OCI-LY1 (cell line): ENCODE measurements at regions not wholly inside any gene's neighbourhood (a gene's known extent, or its start where the extent isn't known, plus 50 kb on each side); places are given as distances from the start of the nearest gene placed in this dataset.

Experiments
- H2AFZ ChIP-seq: fragments of 200-600 bp; sonication (generic), shearing (Covaris generic); 2 replicates; pipeline ENCODE4 v1.6.0; 2014; ENCODE audit warnings: antibody characterized with exemption, mild to moderate bottlenecking, low read length
- H3F3A ChIP-seq: fragments of 200-600 bp; sonication (generic), shearing (Covaris generic); 2 replicates; pipeline ENCODE4 v1.6.0; 2014; ENCODE audit warnings: mild to moderate bottlenecking, antibody characterized with exemption, low read length, moderate library complexity; ENCODE audit not compliant: insufficient read depth
- H3K27ac ChIP-seq: fragments of 200-600 bp; sonication (generic); 2 replicates; pipeline ENCODE4 v1.5.1; 2014; ENCODE audit warnings: low read length, mixed run types, mild to moderate bottlenecking, low read depth; ENCODE audit not compliant: poor library complexity, severe bottlenecking
- H3K27me3 ChIP-seq: fragments of 200-600 bp; sonication (generic); 2 replicates; pipeline ENCODE4 v1.6.0; 2014; ENCODE audit warnings: antibody characterized with exemption, mild to moderate bottlenecking, low read length, moderate library complexity; ENCODE audit not compliant: insufficient read depth
- H3K36me3 ChIP-seq: fragments of 200-600 bp; sonication (generic); 2 replicates; pipeline ENCODE4 v1.6.1; 2014; ENCODE audit warnings: mild to moderate bottlenecking, antibody characterized with exemption, low read length, moderate library complexity, mixed read lengths; ENCODE audit not compliant: insufficient read depth
- H3K4me1 ChIP-seq: fragments of 200-600 bp; sonication (generic); 2 replicates; pipeline ENCODE4 v1.5.1; 2014; ENCODE audit warnings: mild to moderate bottlenecking, low read length, moderate library complexity; ENCODE audit not compliant: insufficient read depth, severe bottlenecking
- H3K4me2 ChIP-seq: fragments of 200-600 bp; sonication (generic), shearing (Covaris generic); 2 replicates; pipeline ENCODE4 v1.6.1; 2014; ENCODE audit warnings: low read length
- H3K4me3 ChIP-seq: fragments of 200-600 bp; sonication (generic); 2 replicates; pipeline ENCODE4 v1.5.1; 2014; ENCODE audit warnings: low read length, low read depth, mild to moderate bottlenecking, mixed read lengths; ENCODE audit not compliant: poor library complexity, severe bottlenecking
- H3K79me2 ChIP-seq: fragments of 200-600 bp; shearing (Covaris generic); 2 replicates; pipeline ENCODE4 v1.6.1; 2016; ENCODE audit warnings: mixed run types, low read length, mixed read lengths; ENCODE audit not compliant: insufficient read depth
- H3K9ac ChIP-seq: fragments of 200-600 bp; sonication (generic), shearing (Covaris generic); 2 replicates; pipeline ENCODE4 v1.6.1; 2014; ENCODE audit warnings: mild to moderate bottlenecking, low read length, mixed read lengths
- H3K9me2 ChIP-seq: fragments of 200-600 bp; sonication (generic), shearing (Covaris generic); 2 replicates; pipeline ENCODE4 v1.6.1; 2014; ENCODE audit warnings: low read depth, mild to moderate bottlenecking, low read length, mixed read lengths
- H3K9me3 ChIP-seq: fragments of 200-600 bp; shearing (Covaris generic); 2 replicates; pipeline ENCODE4 v1.6.1; 2014; ENCODE audit warnings: low read length, mixed read lengths
- H4K20me1 ChIP-seq: fragments of 200-600 bp; sonication (generic), shearing (Covaris generic); 2 replicates; pipeline ENCODE4 v1.6.0; 2016; ENCODE audit warnings: mild to moderate bottlenecking, low read length; ENCODE audit not compliant: insufficient read depth
- CTCF ChIP-seq: fragments of 200-600 bp; sonication (generic), shearing (Covaris generic); IDR thresholded peaks from 2 replicates; pipeline ENCODE4 v1.5.1; 2017; ENCODE audit warnings: mild to moderate bottlenecking, antibody characterized with exemption, low read length, moderate library complexity, mixed read lengths
- EZH2 ChIP-seq: fragments of 200-600 bp; sonication (generic), shearing (Covaris generic); IDR thresholded peaks from 2 replicates; pipeline ENCODE4 v1.8.0; 2017; ENCODE audit warnings: borderline replicate concordance, mixed run types, mild to moderate bottlenecking, antibody characterized with exemption, low read length, moderate library complexity, mixed read lengths

GRCh38 chr11:113554526-113554925 lies 79.3 kb upstream of the DRD2 start:
- H3K4me2 ChIP-seq: peak overlapping the region; percentile 27
- peak overlapping the region; percentile 89 for H3K27ac ChIP-seq
- TF ChIP-seq CTCF (no peak), EZH2 (no peak)
- no peaks in the 10 kb centered on the region for H3F3A ChIP-seq
- H3K9me3 ChIP-seq: no peaks in the 10 kb centered on the region
- H3K36me3 ChIP-seq: no peaks in the 10 kb centered on the region
- no peak overlapping the region for H2AFZ ChIP-seq
- H3K4me1 ChIP-seq: peaks cover 38% of the 10 kb centered on the region
- no peaks in the 10 kb centered on the region for H3K9me2 ChIP-seq
- peak overlapping the region; percentile 5 for H3K4me3 ChIP-seq
- peak overlapping the region; percentile 12; the same call in 1 of the 2 replicates for H3K9ac ChIP-seq
- no peaks in the 10 kb centered on the region for H4K20me1 ChIP-seq
- H3K79me2 ChIP-seq: no peaks in the 10 kb centered on the region
- no peaks in the 10 kb centered on the region for H3K27me3 ChIP-seq

GRCh38 chr11:113553915-113554314 lies 78.7 kb upstream of the DRD2 start:
- no peak overlapping the region; the same call in 1 of the 2 replicates for H3K9ac ChIP-seq
- no peaks in the 10 kb centered on the region for H4K20me1 ChIP-seq
- TF ChIP-seq CTCF: peak; percentile 44; the same call in 1 of the 2 replicates
- TF ChIP-seq EZH2: no peak
- H3K36me3 ChIP-seq: no peaks in the 10 kb centered on the region
- no peaks in the 10 kb centered on the region for H3K9me3 ChIP-seq
- H3F3A ChIP-seq: no peaks in the 10 kb centered on the region
- H3K4me2 ChIP-seq: peak overlapping the region; percentile 27; the same call in 1 of the 2 replicates
- H3K9me2 ChIP-seq: no peaks in the 10 kb centered on the region
- no peaks in the 10 kb centered on the region for H3K27me3 ChIP-seq
- no peak overlapping the region for H2AFZ ChIP-seq
- peak overlapping the region; percentile 89 for H3K27ac ChIP-seq
- H3K79me2 ChIP-seq: no peaks in the 10 kb centered on the region
- H3K4me1 ChIP-seq: peaks cover 38% of the 10 kb centered on the region
- no peak overlapping the region for H3K4me3 ChIP-seq

- no peak overlapping the region for H3K4me3 ChIP-seq
- no peak overlapping the region for H2AFZ ChIP-seq
- no peaks in the 10 kb centered on the region for H3K27me3 ChIP-seq
- no peaks in the 10 kb centered on the region for H4K20me1 ChIP-seq
- no peaks in the 10 kb centered on the region for H3K9me3 ChIP-seq
- H3K79me2 ChIP-seq: no peaks in the 10 kb centered on the region
- peaks cover 38% of the 10 kb centered on the region for H3K4me1 ChIP-seq
- H3K27ac ChIP-seq: no peak overlapping the region
- TF ChIP-seq EZH2 (no peak), CTCF (no peak)
- H3F3A ChIP-seq: no peaks in the 10 kb centered on the region
- no peaks in the 10 kb centered on the region for H3K9me2 ChIP-seq
- H3K4me2 ChIP-seq: no peak overlapping the region
- no peaks in the 10 kb centered on the region for H3K36me3 ChIP-seq
- H3K9ac ChIP-seq: no peak overlapping the region
Observed at GRCh38 chr11:113553235-113553634, 78.0 kb upstream of the DRD2 start.
